Body of pancreas (tissue), 4 donors: ENCODE measurements at regions not wholly inside any gene's neighbourhood (a gene's known extent, or its start where the extent isn't known, plus 50 kb on each side); places are given as distances from the start of the nearest gene placed in this dataset.

Experiments
- ATAC-seq: fragments of 150-250 bp; one replicate; pipeline ENCODE4 v1.9.1; 2016
- DNase-seq, 4 donors: peaks; one replicate each; pipeline ENCODE4 v3.0.0-alpha.2; 2019
- H3K27ac ChIP-seq, 4 donors: fragments of 200-600 bp; sonication (generic); 1 replicate in 3 of 4; 2 replicates in 1 of 4; pipeline versions ENCODE4 v1.5.1 to v1.6.1; 2016 to 2019; ENCODE audit warnings: mild to moderate bottlenecking in 1 of 4, mixed read lengths in 1 of 4, moderate library complexity in 1 of 4
- H3K27me3 ChIP-seq, 2 donors: fragments of 200-600 bp; sonication (generic); one replicate each; pipeline ENCODE4 v1.6.0; 2016; ENCODE audit warnings: mild to moderate bottlenecking in 1 of 2
- H3K36me3 ChIP-seq, 2 donors: fragments of 200-600 bp; sonication (generic); replicated peaks in 1 of 2; 2 replicates each; pipeline ENCODE4 v1.5.1; 2016; ENCODE audit warnings: low read depth in 2 of 2; ENCODE audit not compliant: insufficient read depth in 1 of 2
- H3K4me1 ChIP-seq: fragments of 200-600 bp; sonication (generic); one replicate; pipeline ENCODE4 v1.6.0; 2016
- H3K4me3 ChIP-seq, 2 donors: fragments of 200-600 bp; sonication (generic); 1 replicate in 1 of 2; 2 replicates in 1 of 2; pipeline ENCODE4 v1.5.1; 2016 to 2019
- H3K9me3 ChIP-seq, 3 donors: fragments of 200-600 bp; sonication (generic); 1 replicate in 2 of 3; 2 replicates in 1 of 3; pipeline ENCODE4 v1.5.1; 2016
- CTCF ChIP-seq, 7 experiments: fragments of 450-650 bp in 4 of 7; fragments of 200-600 bp in 3 of 7; sonication (generic) in 3 of 7; IDR thresholded peaks; one replicate each; pipeline ENCODE4 v1.5.1; 2016 to 2019; ENCODE audit warnings: antibody characterized with exemption in 7 of 7
- POLR2A ChIP-seq, 3 donors: fragments of 450-650 bp; IDR thresholded peaks; one replicate each; pipeline ENCODE4 v1.6.1; 2016; ENCODE audit warnings: antibody characterized with exemption in 3 of 3, mild to moderate bottlenecking in 2 of 3
- WGBS, 2 donors: methylation state at CpG; one replicate each; pipeline ENCODE4 v1.1.5; 2017; 5-methylcytosine and 5-hydroxymethylcytosine counted together
- intact Hi-C: fragments of 100-400 bp; cut with DNase I; formaldehyde crosslinking; loops from one replicate; pipeline ENCODE4 v1.15.1; 2023

GRCh38 chr10:61219696-61220095 lies 233.5 kb downstream of the TMEM26 start:
- DNase-seq (no peak), ATAC-seq (no peak)
- H3K4me1 ChIP-seq: no peaks in the 10 kb centered on the region
- no peaks in the 10 kb centered on the region for H3K9me3 ChIP-seq
- intact Hi-C loops: no loop called here
- TF ChIP-seq POLR2A (IDR thresholded peaks at IDR 0.05) (no peak), CTCF (IDR thresholded peaks at IDR 0.05) (no peak)
- no peaks in the 10 kb centered on the region for H3K36me3 ChIP-seq
- no peaks in the 10 kb centered on the region for H3K27me3 ChIP-seq
- WGBS, 2 donors: 44 to 50% methylated on average over 1 of the region's 1 CpG
- no peak overlapping the region for H3K4me3 ChIP-seq
- no peak overlapping the region for H3K27ac ChIP-seq

GRCh38 chr10:61217851-61218565 lies 235.2 kb downstream of the TMEM26 start:
- Histone ChIP-seq H3K4me1 (no peaks in the 10 kb centered on the region), H3K9me3 (no peaks in the 10 kb centered on the region), H3K4me3 (no peak overlapping the region), H3K27ac (no peak overlapping the region), H3K27me3 (no peaks in the 10 kb centered on the region), H3K36me3 (no peaks in the 10 kb centered on the region)
- DNase-seq (no peak), ATAC-seq (no peak)
- TF ChIP-seq CTCF (IDR thresholded peaks at IDR 0.05) (no peak), POLR2A (IDR thresholded peaks at IDR 0.05) (no peak)
- 89% methylated on average over 3 of the region's 3 CpGs for WGBS, 2 donors
- intact Hi-C loops: no loop called here

- DNase-seq (no peak), ATAC-seq (no peak)
- WGBS, 2 donors: 61 to 74% methylated on average over 1 of the region's 1 CpG
- H3K36me3 ChIP-seq: no peaks in the 10 kb centered on the region
- H3K9me3 ChIP-seq: no peaks in the 10 kb centered on the region
- H3K4me3 ChIP-seq: no peak overlapping the region
- H3K27ac ChIP-seq: no peak overlapping the region
- no peak for TF ChIP-seq CTCF (IDR thresholded peaks at IDR 0.05)
- no peak for TF ChIP-seq POLR2A (IDR thresholded peaks at IDR 0.05)
- no peaks in the 10 kb centered on the region for H3K27me3 ChIP-seq
- intact Hi-C loops: no loop called here
- no peaks in the 10 kb centered on the region for H3K4me1 ChIP-seq
Observed at GRCh38 chr10:61215246-61215645, 237.9 kb downstream of the TMEM26 start.

- Histone ChIP-seq H3K4me3 (no peak overlapping the region), H3K27me3 (no peaks in the 10 kb centered on the region), H3K27ac (no peak overlapping the region), H3K4me1 (no peaks in the 10 kb centered on the region), H3K9me3 (no peaks in the 10 kb centered on the region), H3K36me3 (no peaks in the 10 kb centered on the region)
- WGBS, 2 donors: 84 to 86% methylated on average over 2 of the region's 2 CpGs
- no peak for ATAC-seq
- DNase-seq: no peak
- TF ChIP-seq CTCF (IDR thresholded peaks at IDR 0.05) (no peak), POLR2A (IDR thresholded peaks at IDR 0.05) (no peak)
- intact Hi-C loops: no loop called here
Observed at GRCh38 chr10:61211468-61211867, 241.7 kb downstream of the TMEM26 start.

GRCh38 chr10:61197057-61197456 lies 253.1 kb upstream of the RHOBTB1 start:
- no peak for ATAC-seq
- no peak overlapping the region for H3K4me3 ChIP-seq
- TF ChIP-seq CTCF (IDR thresholded peaks at IDR 0.05) (no peak), POLR2A (IDR thresholded peaks at IDR 0.05) (no peak)
- no peak overlapping the region for H3K27ac ChIP-seq
- no peak for DNase-seq
- peaks cover 11% of the 10 kb centered on the region for H3K4me1 ChIP-seq
- intact Hi-C loops: no loop called here
- no peaks in the 10 kb centered on the region for H3K36me3 ChIP-seq
- 23 to 29% methylated on average over 1 of the region's 1 CpG for WGBS, 2 donors
- no peaks in the 10 kb centered on the region for H3K27me3 ChIP-seq
- no peaks in the 10 kb centered on the region for H3K9me3 ChIP-seq
